Activated CD8-positive, alpha-beta T cell treated with anti-CD3 and anti-CD28 coated beads, Interleukin-2, amount 10 ng/mL, durations not matched to agents 7 days and 5 days (primary cell): ENCODE measurements at regions not wholly inside any gene's neighbourhood (a gene's known extent, or its start where the extent isn't known, plus 50 kb on each side); places are given as distances from the start of the nearest gene placed in this dataset.

ENCODE experiments used
- ATAC-seq: fragments of 150-1000 bp; cut with Tn5 transposase; one replicate; pipeline ENCODE4 v1.10.0; 2021; ENCODE audit warnings: moderate library complexity
- CTCF ChIA-PET: fragments of 350-600 bp; sonication (Branson Sonifier 250); formaldehyde crosslinking; loops from one replicate; lab custom pipeline; 2021; ENCODE audit warnings: antibody characterized with exemption; lab: Charles Lee
- POLR2A ChIA-PET: fragments of 350-600 bp; sonication (Branson Sonifier 250); formaldehyde crosslinking; loops from one replicate; lab custom pipeline; 2021; ENCODE audit warnings: antibody characterized with exemption; lab: Charles Lee
- DNase-seq: peaks from one replicate; pipeline ENCODE4 v3.0.0-alpha.2; 2020
- H3K27ac Mint-ChIP-seq: one replicate; pipeline ENCODE4 v1.8.0; 2021; ENCODE audit warnings: mild to moderate bottlenecking, mixed read lengths
- H3K27me3 Mint-ChIP-seq: one replicate; pipeline ENCODE4 v1.8.0; 2021; ENCODE audit warnings: low read depth, mixed read lengths
- H3K36me3 Mint-ChIP-seq: one replicate; pipeline ENCODE4 v1.8.0; 2021; ENCODE audit warnings: low read depth, mixed read lengths
- H3K4me1 Mint-ChIP-seq: one replicate; pipeline ENCODE4 v1.8.0; 2021; ENCODE audit warnings: low read depth, mixed read lengths
- H3K4me3 Mint-ChIP-seq: one replicate; pipeline ENCODE4 v1.8.0; 2021; ENCODE audit warnings: mild to moderate bottlenecking, mixed read lengths
- H3K9me3 Mint-ChIP-seq: one replicate; pipeline ENCODE4 v1.8.0; 2022; ENCODE audit warnings: mixed read lengths; ENCODE audit not compliant: insufficient read depth

DNA sequence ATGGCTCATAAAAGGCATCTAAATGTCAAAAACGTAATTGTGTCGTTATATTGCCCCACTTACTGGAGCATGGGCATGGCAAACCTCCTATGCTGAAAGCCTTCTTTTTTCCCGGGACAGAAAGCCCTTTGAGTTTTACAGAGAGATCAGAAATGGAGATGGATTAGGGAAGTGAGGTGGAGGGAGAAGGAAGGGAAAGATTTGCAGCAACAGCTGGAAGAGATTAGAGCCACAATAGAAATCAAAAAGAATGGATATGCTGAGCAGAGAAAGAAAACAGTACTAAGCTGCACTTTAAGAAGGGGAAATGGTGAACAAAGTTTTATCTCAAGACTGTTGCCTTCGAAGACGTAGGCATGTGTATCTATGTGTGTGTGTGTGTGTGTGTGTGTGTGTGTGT, 97.2 kb upstream of the PCGF5 start:
- CTCF ChIA-PET: no interaction called here
- POLR2A ChIA-PET: no interaction called here
- no peak overlapping the region for H3K4me3 Mint-ChIP-seq
- peaks cover 10% of the 10 kb centered on the region for H3K4me1 Mint-ChIP-seq
- no peak for DNase-seq
- no peak for ATAC-seq
- peaks cover 12% of the 10 kb centered on the region for H3K27me3 Mint-ChIP-seq
- no peaks in the 10 kb centered on the region for H3K9me3 Mint-ChIP-seq
- H3K36me3 Mint-ChIP-seq: no peaks in the 10 kb centered on the region
- no peak overlapping the region for H3K27ac Mint-ChIP-seq

GRCh38 chr10:91124016-91124415, 96.4 kb upstream of the PCGF5 start:
- H3K4me1 Mint-ChIP-seq: peaks cover 10% of the 10 kb centered on the region
- no peak for ATAC-seq
- H3K27ac Mint-ChIP-seq: no peak overlapping the region
- no peak overlapping the region for H3K4me3 Mint-ChIP-seq
- H3K27me3 Mint-ChIP-seq: peaks cover 12% of the 10 kb centered on the region
- H3K9me3 Mint-ChIP-seq: no peaks in the 10 kb centered on the region
- DNase-seq: no peak
- no peaks in the 10 kb centered on the region for H3K36me3 Mint-ChIP-seq
- POLR2A ChIA-PET: interaction anchor here (0.7 kb wide), 1 partner anchor 168 kb away, joined by 3 read pairs; no protein-coding TSS in a partner anchor
- CTCF ChIA-PET: no interaction called here

- no peak for DNase-seq
- Mint-ChIP-seq H3K4me1 (peaks cover 10% of the 10 kb centered on the region), H3K4me3 (no peak overlapping the region), H3K27me3 (peaks cover 12% of the 10 kb centered on the region), H3K36me3 (no peaks in the 10 kb centered on the region), H3K27ac (no peak overlapping the region), H3K9me3 (no peaks in the 10 kb centered on the region)
- ChIA-PET POLR2A (no interaction called here), CTCF (interaction anchor here (1.3 kb wide), 1 partner anchor 124 kb away, joined by 4 read pairs; no protein-coding TSS in a partner anchor)
- no peak for ATAC-seq
These were observed 94.0 kb upstream of the PCGF5 start for GRCh38 chr10:91126471-91126870.

- H3K4me1 Mint-ChIP-seq: peaks cover 10% of the 10 kb centered on the region
These were observed 93.0 kb upstream of the PCGF5 start for GRCh38 chr10:91127341-91128082.

GRCh38 chr10:91135113-91135512, 85.3 kb upstream of the PCGF5 start:
- no peaks in the 10 kb centered on the region for H3K9me3 Mint-ChIP-seq
- no peak for ATAC-seq
- no peaks in the 10 kb centered on the region for H3K36me3 Mint-ChIP-seq
- H3K27me3 Mint-ChIP-seq: no peaks in the 10 kb centered on the region
- H3K4me3 Mint-ChIP-seq: no peak overlapping the region
- POLR2A ChIA-PET: no interaction called here
- no peak overlapping the region for H3K27ac Mint-ChIP-seq
- no peaks in the 10 kb centered on the region for H3K4me1 Mint-ChIP-seq
- CTCF ChIA-PET: interaction anchor here (1.3 kb wide), 1 partner anchor 115 kb away, joined by 4 read pairs; no protein-coding TSS in a partner anchor
- no peak for DNase-seq

More at GRCh38 chr10:91127341-91128082, 93.0 kb upstream of the PCGF5 start:
- Mint-ChIP-seq H3K4me3 (no peak overlapping the region), H3K27ac (no peak overlapping the region), H3K27me3 (peaks cover 9% of the 10 kb centered on the region), H3K36me3 (no peaks in the 10 kb centered on the region), H3K9me3 (no peaks in the 10 kb centered on the region)
- DNase-seq (no peak), ATAC-seq (peak; percentile 27)
- POLR2A ChIA-PET: no interaction called here
- CTCF ChIA-PET: interaction anchor here (1.3 kb wide), 1 partner anchor 123 kb away, joined by 4 read pairs; no protein-coding TSS in a partner anchor

DNA sequence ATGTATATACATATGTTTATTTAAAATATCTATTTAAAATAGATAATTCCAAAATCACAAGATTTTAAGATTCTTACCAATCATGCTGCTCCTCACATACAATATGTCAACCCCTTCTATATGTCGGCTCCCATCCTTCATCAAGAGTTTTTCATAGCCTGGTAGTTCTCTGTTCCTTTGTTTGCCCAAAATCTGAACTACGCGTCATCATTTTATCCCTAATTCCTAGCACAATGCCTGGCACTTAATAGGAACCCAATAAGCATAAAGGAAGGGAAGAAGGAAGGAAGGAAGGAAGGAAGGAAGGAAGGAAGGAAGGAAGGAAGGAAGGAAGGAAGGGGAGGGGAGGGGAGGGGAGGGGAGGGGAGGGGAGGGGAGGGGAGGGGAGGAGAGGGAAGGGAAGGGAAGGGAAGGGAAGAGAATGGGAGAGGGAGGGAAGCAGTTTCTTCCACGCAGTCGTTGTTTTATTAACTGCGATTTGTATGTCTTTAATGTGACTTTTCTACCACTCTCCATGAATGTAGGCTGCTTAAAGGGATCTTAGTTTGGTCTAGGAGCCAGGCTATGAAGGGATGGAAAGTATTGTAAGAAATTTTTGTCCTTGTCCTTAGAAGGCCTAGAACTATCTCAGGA, 83.3 kb upstream of the PCGF5 start:
- ChIA-PET CTCF (interaction anchor here (0.7 to 1.0 kb wide), 2 partner anchors 64 to 113 kb away, joined by 3 read pairs; no protein-coding TSS in a partner anchor), POLR2A (no interaction called here)
- no peak overlapping the region for H3K4me3 Mint-ChIP-seq
- H3K27ac Mint-ChIP-seq: no peak overlapping the region
- H3K9me3 Mint-ChIP-seq: no peaks in the 10 kb centered on the region
- DNase-seq: no peak
- H3K27me3 Mint-ChIP-seq: peaks cover 3% of the 10 kb centered on the region
- H3K4me1 Mint-ChIP-seq: peaks cover 5% of the 10 kb centered on the region
- no peaks in the 10 kb centered on the region for H3K36me3 Mint-ChIP-seq
- no peak for ATAC-seq

DNA sequence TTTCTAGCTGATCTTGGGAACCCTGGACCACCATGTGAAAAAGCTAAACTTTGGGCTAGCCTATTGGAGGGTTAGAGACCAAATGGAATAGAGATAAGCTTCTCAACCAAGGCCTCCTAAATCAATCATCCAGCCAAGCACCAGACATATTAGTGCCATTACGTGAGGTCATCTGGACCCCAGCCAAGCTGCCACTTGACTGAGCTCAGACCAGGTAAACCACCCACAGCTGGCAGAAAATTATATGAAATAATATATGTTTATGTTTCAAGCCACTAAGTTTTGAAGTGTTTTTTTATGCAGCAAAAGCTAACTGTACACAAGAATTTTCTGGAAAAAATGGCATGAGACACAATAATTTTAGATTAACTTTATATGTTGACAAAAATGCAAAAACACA, 82.6 kb upstream of the PCGF5 start:
- POLR2A ChIA-PET: no interaction called here
- Mint-ChIP-seq H3K27me3 (peaks cover 3% of the 10 kb centered on the region), H3K36me3 (no peaks in the 10 kb centered on the region), H3K4me1 (peaks cover 5% of the 10 kb centered on the region), H3K27ac (no peak overlapping the region), H3K9me3 (no peaks in the 10 kb centered on the region), H3K4me3 (no peak overlapping the region)
- DNase-seq (no peak), ATAC-seq (no peak)
- CTCF ChIA-PET: interaction anchor here (0.7 to 1.0 kb wide), 2 partner anchors 63 to 113 kb away, joined by 3 read pairs; no protein-coding TSS in a partner anchor

DNA sequence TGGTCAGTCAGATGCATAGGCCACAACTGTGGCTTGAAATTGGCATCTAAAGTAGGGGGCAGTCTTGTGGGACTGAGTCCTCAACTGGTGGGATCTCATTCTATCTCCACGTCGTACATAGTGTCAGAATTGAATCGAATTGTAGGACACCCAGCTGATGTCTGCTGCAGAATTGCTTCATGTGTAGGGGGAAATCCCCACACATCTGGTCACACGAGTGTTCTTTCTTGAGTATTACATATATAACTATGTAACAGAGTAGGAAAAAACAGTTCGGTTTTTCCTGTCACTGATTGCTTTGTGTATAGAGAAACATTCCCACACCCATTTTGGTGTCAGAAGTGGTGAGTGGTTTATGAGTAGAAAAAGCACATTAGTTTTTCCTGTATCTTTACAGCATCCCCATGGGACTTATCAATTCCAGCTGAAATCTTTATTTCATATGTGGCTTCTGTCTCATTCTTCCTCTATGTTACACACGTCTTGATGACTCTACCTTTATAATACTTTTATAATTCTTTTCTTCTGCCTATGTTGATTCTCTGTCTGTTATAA, 79.4 kb upstream of the PCGF5 start:
- DNase-seq: no peak
- H3K4me3 Mint-ChIP-seq: no peak overlapping the region
- no peak overlapping the region for H3K27ac Mint-ChIP-seq
- POLR2A ChIA-PET: no interaction called here
- H3K4me1 Mint-ChIP-seq: peaks cover 7% of the 10 kb centered on the region
- H3K36me3 Mint-ChIP-seq: no peaks in the 10 kb centered on the region
- CTCF ChIA-PET: no interaction called here
- H3K27me3 Mint-ChIP-seq: peaks cover 16% of the 10 kb centered on the region
- no peak for ATAC-seq
- H3K9me3 Mint-ChIP-seq: no peaks in the 10 kb centered on the region

DNA sequence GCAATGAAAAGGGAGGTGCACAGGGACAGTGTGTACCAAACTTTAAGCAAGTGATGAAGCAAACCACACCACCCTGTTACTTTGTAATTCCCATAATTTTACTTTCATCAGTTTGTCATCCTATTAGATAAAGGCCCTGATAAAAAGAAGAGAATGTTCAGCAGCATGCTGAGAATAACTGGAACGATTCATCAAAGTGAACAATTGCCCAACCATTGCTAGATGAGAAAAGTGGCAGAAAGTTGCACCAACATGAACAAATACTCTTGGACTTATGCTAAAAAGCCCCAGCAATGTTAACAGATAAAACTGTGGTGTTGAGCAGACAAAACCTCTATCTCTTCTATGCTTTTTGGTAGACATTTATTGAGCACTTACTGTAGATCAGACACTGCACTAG, 75.5 kb upstream of the PCGF5 start:
- ChIA-PET CTCF (no interaction called here), POLR2A (no interaction called here)
- H3K27ac Mint-ChIP-seq: no peak overlapping the region
- H3K36me3 Mint-ChIP-seq: no peaks in the 10 kb centered on the region
- DNase-seq: no peak
- peaks cover 29% of the 10 kb centered on the region for H3K27me3 Mint-ChIP-seq
- peaks cover 9% of the 10 kb centered on the region for H3K4me1 Mint-ChIP-seq
- no peak overlapping the region for H3K4me3 Mint-ChIP-seq
- no peak for ATAC-seq
- H3K9me3 Mint-ChIP-seq: no peaks in the 10 kb centered on the region

GRCh38 chr10:91146146-91146545, 74.3 kb upstream of the PCGF5 start:
- no peak overlapping the region for H3K4me3 Mint-ChIP-seq
- H3K4me1 Mint-ChIP-seq: peaks cover 9% of the 10 kb centered on the region
- H3K36me3 Mint-ChIP-seq: no peaks in the 10 kb centered on the region
- DNase-seq: no peak
- H3K9me3 Mint-ChIP-seq: no peaks in the 10 kb centered on the region
- peaks cover 26% of the 10 kb centered on the region for H3K27me3 Mint-ChIP-seq
- ChIA-PET CTCF (no interaction called here), POLR2A (no interaction called here)
- ATAC-seq: no peak
- no peak overlapping the region for H3K27ac Mint-ChIP-seq

- ChIA-PET CTCF (interaction anchor here (0.9 kb wide), 1 partner anchor 12 kb away, joined by 3 read pairs; no protein-coding TSS in a partner anchor), POLR2A (no interaction called here)
- Mint-ChIP-seq H3K9me3 (no peaks in the 10 kb centered on the region), H3K36me3 (no peaks in the 10 kb centered on the region), H3K4me3 (no peak overlapping the region), H3K27me3 (peaks cover 23% of the 10 kb centered on the region), H3K4me1 (peaks cover 3% of the 10 kb centered on the region), H3K27ac (no peak overlapping the region)
- DNase-seq: no peak
- ATAC-seq: no peak
These were observed 70.9 kb upstream of the PCGF5 start for GRCh38 chr10:91149550-91149949.

DNA sequence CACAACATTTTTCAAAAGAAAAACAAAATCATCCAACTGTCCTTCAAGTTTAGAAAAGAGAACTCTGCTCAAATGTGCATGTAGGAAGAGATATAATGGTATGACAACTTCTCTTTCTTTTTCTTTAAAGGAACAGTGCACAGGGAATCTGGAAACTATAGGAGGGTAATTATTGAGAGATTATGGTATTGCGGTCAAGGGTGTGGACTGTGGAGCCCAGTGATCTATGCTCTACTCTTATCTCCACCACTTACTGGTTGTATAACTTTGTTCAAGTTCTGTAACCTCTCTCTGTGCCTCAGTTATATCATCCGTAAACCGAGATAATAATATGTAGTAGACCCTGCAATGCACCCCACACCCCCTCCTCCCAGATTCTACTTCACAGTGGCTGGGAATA, 69.8 kb upstream of the PCGF5 start:
- H3K27ac Mint-ChIP-seq: no peak overlapping the region
- ChIA-PET CTCF (no interaction called here), POLR2A (interaction anchor here (1.6 kb wide), 1 partner anchor 11 kb away, joined by 4 read pairs; no protein-coding TSS in a partner anchor)
- H3K4me3 Mint-ChIP-seq: no peak overlapping the region
- no peak for ATAC-seq
- peaks cover 16% of the 10 kb centered on the region for H3K27me3 Mint-ChIP-seq
- DNase-seq: no peak
- no peaks in the 10 kb centered on the region for H3K9me3 Mint-ChIP-seq
- no peaks in the 10 kb centered on the region for H3K36me3 Mint-ChIP-seq
- H3K4me1 Mint-ChIP-seq: peaks cover 2% of the 10 kb centered on the region
